Breast epithelium (tissue), 4 donors: ENCODE measurements at regions not wholly inside any gene's neighbourhood (a gene's known extent, or its start where the extent isn't known, plus 50 kb on each side); places are given as distances from the start of the nearest gene placed in this dataset.

Experiments used
- DNase-seq, 2 donors: peaks; one replicate each; pipeline ENCODE4 v3.0.0-alpha.2; 2019; ENCODE audit warnings: low spot score in 2 of 2
- H3K27ac ChIP-seq, 2 donors: fragments of 200-600 bp; sonication (generic) in 1 of 2; one replicate each; pipeline ENCODE4 v1.5.1; 2016 to 2019; ENCODE audit warnings: mild to moderate bottlenecking in 1 of 2
- H3K27me3 ChIP-seq, 2 donors: fragments of 200-600 bp; sonication (generic) in 1 of 2; one replicate each; pipeline versions ENCODE4 v1.5.1 to v1.6.0; 2017 to 2019; ENCODE audit warnings: control low read depth in 1 of 2, mild to moderate bottlenecking in 1 of 2
- H3K36me3 ChIP-seq: fragments of 200-600 bp; one replicate; pipeline ENCODE4 v1.5.1; 2019
- H3K4me1 ChIP-seq, 2 donors: fragments of 200-600 bp; sonication (generic); one replicate each; pipeline ENCODE4 v1.5.1; 2016 to 2019; ENCODE audit warnings: control low read depth in 1 of 2
- H3K4me3 ChIP-seq, 3 donors: fragments of 200-600 bp; sonication (generic); 1 replicate in 2 of 3; 2 replicates in 1 of 3; pipeline ENCODE4 v1.5.1; 2016 to 2019; ENCODE audit warnings: mild to moderate bottlenecking in 3 of 3, moderate library complexity in 2 of 3
- H3K9me3 ChIP-seq, 2 donors: fragments of 200-600 bp; sonication (generic) in 1 of 2; one replicate each; pipeline ENCODE4 v1.5.1; 2016 to 2019; ENCODE audit warnings: control low read depth in 1 of 2
- POLR2A ChIP-seq: fragments of 450-650 bp; IDR thresholded peaks from one replicate; pipeline ENCODE4 v1.6.1; 2016; ENCODE audit warnings: antibody characterized with exemption, mild to moderate bottlenecking, moderate library complexity
- POLR2AphosphoS5 ChIP-seq, 3 donors: sonication (generic); formaldehyde crosslinking; IDR thresholded peaks; one replicate each; pipeline ENCODE4 v1.6.1; 2017; ENCODE audit warnings: antibody characterized with exemption in 3 of 3
- intact Hi-C: fragments of 100-400 bp; cut with DNase I; formaldehyde crosslinking; loops from one replicate; pipeline ENCODE4 v1.15.1; 2023; ENCODE audit warnings: low total_unique reads
- TF ChIP-seq, protein P1 (sequence below), 3 donors: fragments of 450-650 bp; IDR thresholded peaks; one replicate each; pipeline ENCODE4 v1.5.1; 2016 to 2017; ENCODE audit warnings: antibody characterized with exemption in 3 of 3, mild to moderate bottlenecking in 3 of 3, moderate library complexity in 3 of 3

DNA sequence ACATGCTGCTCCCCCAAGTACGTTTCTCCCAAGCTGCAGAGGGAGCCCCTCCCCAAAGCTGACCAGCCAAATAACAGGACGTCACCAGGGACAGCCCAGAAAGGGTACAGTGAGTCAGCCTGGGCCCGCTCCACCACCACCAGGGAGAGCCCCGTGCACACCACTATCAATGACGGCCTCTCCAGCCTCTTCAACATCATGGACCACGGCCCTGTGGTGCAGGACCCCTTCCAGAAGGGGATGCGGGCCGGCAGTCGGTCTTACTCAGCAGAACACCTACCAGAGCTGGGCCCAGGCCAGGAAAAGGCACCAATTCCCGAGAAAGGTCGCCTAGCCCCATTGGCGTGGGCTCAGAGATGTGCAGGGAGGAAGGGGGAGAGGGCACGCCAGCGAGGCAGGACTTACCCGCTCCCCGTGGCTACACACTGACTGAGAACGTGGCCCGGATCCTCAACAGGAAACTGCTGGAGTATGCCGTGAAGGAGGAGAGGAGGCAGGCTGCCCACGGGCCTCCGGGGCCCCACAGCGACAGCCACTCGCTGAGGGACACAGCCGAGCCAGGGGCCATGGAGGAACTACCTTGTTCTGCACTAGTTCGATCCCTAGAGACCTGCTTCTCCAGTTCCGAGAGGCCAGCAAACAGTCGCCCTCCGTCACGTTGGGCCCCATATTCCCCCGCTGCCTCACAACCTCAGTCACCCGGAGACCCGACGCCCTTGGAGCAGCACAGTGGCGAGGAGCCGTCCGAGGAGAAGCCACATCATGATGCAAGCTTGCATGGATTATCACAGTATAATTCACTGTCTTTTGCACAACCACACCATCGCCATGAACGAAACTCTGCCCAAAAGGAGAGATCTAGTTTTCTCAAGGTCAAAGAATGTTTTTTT, 815.9 kb upstream of the KLHL1 start:
- H3K9me3 ChIP-seq: no peaks in the 10 kb centered on the region

DNA sequence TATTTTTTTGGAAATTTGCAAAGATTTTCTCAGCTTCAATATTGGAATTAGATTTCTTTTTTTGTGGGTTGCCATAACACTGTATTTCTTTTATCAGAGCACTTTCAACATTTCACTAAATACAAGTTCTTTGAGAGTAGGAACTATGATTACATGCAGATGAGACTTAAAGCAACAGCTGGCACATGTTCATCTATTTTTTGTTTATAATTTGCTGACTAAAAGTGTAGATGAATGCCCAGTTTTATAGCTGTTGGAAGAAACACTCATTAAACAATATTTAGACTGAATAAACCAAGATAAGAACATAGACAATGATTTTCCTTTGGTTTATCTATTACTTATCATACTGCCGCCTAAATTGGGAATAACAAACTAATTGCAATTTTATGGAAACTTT, 803.0 kb upstream of the KLHL1 start:
- Histone ChIP-seq H3K27ac (no peak overlapping the region), H3K4me3 (no peak overlapping the region), H3K36me3 (no peaks in the 10 kb centered on the region), H3K9me3 (no peaks in the 10 kb centered on the region), H3K4me1 (no peaks in the 10 kb centered on the region), H3K27me3 (no peaks in the 10 kb centered on the region)
- intact Hi-C loops: no loop called here
- DNase-seq: no peak
- TF ChIP-seq, protein P1, sequence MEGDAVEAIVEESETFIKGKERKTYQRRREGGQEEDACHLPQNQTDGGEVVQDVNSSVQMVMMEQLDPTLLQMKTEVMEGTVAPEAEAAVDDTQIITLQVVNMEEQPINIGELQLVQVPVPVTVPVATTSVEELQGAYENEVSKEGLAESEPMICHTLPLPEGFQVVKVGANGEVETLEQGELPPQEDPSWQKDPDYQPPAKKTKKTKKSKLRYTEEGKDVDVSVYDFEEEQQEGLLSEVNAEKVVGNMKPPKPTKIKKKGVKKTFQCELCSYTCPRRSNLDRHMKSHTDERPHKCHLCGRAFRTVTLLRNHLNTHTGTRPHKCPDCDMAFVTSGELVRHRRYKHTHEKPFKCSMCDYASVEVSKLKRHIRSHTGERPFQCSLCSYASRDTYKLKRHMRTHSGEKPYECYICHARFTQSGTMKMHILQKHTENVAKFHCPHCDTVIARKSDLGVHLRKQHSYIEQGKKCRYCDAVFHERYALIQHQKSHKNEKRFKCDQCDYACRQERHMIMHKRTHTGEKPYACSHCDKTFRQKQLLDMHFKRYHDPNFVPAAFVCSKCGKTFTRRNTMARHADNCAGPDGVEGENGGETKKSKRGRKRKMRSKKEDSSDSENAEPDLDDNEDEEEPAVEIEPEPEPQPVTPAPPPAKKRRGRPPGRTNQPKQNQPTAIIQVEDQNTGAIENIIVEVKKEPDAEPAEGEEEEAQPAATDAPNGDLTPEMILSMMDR (IDR thresholded peaks at IDR 0.05): no peak
- TF ChIP-seq POLR2A (no peak), POLR2AphosphoS5 (IDR thresholded peaks at IDR 0.05) (no peak)

More for the DNA sequence above, 815.9 kb upstream of the KLHL1 start:
- no peak for TF ChIP-seq POLR2A
- TF ChIP-seq, protein P1 (IDR thresholded peaks at IDR 0.05): no peak
- TF ChIP-seq POLR2AphosphoS5 (IDR thresholded peaks at IDR 0.05): no peak
- intact Hi-C loops: no loop called here
- Histone ChIP-seq H3K27ac (no peak overlapping the region), H3K4me1 (no peaks in the 10 kb centered on the region), H3K4me3 (no peak overlapping the region), H3K36me3 (no peaks in the 10 kb centered on the region), H3K27me3 (no peaks in the 10 kb centered on the region)
- no peak for DNase-seq

DNA sequence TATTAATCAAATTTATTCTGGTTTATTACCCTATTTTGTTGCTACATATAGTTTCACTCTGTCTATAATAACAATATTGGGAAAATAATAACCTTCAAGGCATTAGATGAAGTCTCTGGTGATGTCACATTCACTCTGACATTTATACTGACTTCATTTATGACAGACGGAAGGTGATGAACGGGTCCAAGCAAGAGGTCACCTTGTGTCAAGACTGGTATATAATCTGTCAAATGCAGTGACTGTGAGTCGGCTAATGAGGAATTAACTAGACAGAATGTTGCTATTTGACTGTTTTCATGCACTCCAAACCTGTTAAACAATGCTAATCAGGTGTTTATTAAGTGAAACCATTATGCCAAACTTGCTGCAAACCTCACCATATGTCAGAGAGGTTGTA, 800.5 kb upstream of the KLHL1 start:
- intact Hi-C loops: no loop called here
- no peak overlapping the region for H3K27ac ChIP-seq
- no peaks in the 10 kb centered on the region for H3K4me1 ChIP-seq
- no peaks in the 10 kb centered on the region for H3K27me3 ChIP-seq
- no peaks in the 10 kb centered on the region for H3K36me3 ChIP-seq
- no peak for DNase-seq
- no peak overlapping the region for H3K4me3 ChIP-seq
- no peaks in the 10 kb centered on the region for H3K9me3 ChIP-seq
- no peak for TF ChIP-seq POLR2AphosphoS5 (IDR thresholded peaks at IDR 0.05)

DNA sequence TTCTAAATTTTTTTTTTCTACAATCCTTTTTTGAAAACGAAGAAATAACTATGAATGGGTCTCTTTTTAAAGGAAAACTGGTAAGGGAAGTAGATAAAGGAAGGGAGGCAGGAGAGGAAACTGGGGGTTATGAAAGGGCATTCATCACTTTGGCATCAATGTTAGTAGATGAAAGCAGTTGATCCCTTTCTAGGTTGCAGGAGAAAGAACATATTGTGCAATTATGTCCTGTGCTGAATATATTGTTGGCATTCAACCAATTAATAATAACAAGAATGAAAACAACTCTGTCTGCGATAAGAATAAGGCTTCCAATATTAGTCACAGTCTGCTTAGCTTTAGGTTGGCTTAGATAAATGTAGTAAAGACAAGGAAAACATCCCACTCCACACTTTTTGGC, 796.8 kb upstream of the KLHL1 start:
- Histone ChIP-seq H3K27me3 (no peaks in the 10 kb centered on the region), H3K36me3 (no peaks in the 10 kb centered on the region), H3K4me3 (no peak overlapping the region), H3K9me3 (no peaks in the 10 kb centered on the region), H3K27ac (no peak overlapping the region), H3K4me1 (no peaks in the 10 kb centered on the region)
- intact Hi-C loops: no loop called here
- TF ChIP-seq, protein P1 (IDR thresholded peaks at IDR 0.05): no peak
- TF ChIP-seq POLR2A (no peak), POLR2AphosphoS5 (IDR thresholded peaks at IDR 0.05) (no peak)
- DNase-seq: no peak

DNA sequence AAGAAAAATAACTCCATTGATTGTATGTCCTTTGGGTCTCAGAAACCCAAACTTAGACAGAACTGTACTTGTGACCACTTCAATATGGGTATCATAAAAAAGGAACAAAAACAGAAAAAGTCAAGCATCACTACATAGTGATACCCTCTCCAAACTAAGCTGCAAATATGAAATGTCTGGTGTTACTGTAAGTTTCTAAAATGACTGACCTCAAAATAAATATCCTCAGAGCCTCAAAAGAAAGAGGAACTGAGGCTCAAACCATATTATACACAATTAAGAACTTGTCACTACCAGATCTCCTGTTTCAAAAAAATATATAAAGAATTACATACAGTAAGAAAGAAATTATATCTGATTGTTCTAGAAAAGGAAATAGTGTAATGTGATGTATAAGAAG, 787.9 kb upstream of the KLHL1 start:
- H3K4me1 ChIP-seq: no peaks in the 10 kb centered on the region
- H3K36me3 ChIP-seq: no peaks in the 10 kb centered on the region
- H3K27ac ChIP-seq: no peak overlapping the region
- TF ChIP-seq POLR2AphosphoS5 (IDR thresholded peaks at IDR 0.05) (no peak), POLR2A (no peak)
- TF ChIP-seq, protein P1 (IDR thresholded peaks at IDR 0.05): no peak
- H3K9me3 ChIP-seq: no peaks in the 10 kb centered on the region
- DNase-seq: no peak
- intact Hi-C loops: loop anchor here (5.0 kb wide), 1 partner anchor 1751 kb away; no protein-coding TSS in a partner anchor
- no peaks in the 10 kb centered on the region for H3K27me3 ChIP-seq
- no peak overlapping the region for H3K4me3 ChIP-seq
